SK-N-SH (cell line): ENCODE measurements at regions not wholly inside any gene's neighbourhood (a gene's known extent, or its start where the extent isn't known, plus 50 kb on each side); places are given as distances from the start of the nearest gene placed in this dataset.

Experiments
- CTCF ChIA-PET: fragments of 300-600, 350-600 bp; formaldehyde crosslinking; extraction: SDS; loops from one replicate; lab custom pipeline; 2021; lab: Yijun Ruan, JAX
- POLR2A ChIA-PET: fragments of 350-600 bp; sonication (Branson Sonifier 250); formaldehyde crosslinking; extraction: SDS; loops from one replicate; lab custom pipeline; 2020; ENCODE audit warnings: antibody characterized with exemption, inconsistent platforms; lab: Yijun Ruan, JAX
- DNase-seq: peaks from one replicate; pipeline ENCODE4 v3.0.0; 2012
- H2AFZ ChIP-seq: fragments of 200-600 bp; sonication (generic); 2 replicates; pipeline ENCODE4 v1.8.1; 2016; ENCODE audit warnings: antibody characterized with exemption, mild to moderate bottlenecking, low read depth
- H3F3A ChIP-seq: fragments of 200-600 bp; sonication (generic); replicated peaks from 2 replicates; pipeline ENCODE3; 2016; ENCODE audit warnings: antibody characterized with exemption, mild to moderate bottlenecking; ENCODE audit not compliant: insufficient read depth
- H3K27ac ChIP-seq, 2 experiments: fragments of 200-500 bp in 1 of 2; fragments of 200-600 bp in 1 of 2; sonication (Bioruptor generic) in 1 of 2; sonication (generic), shearing (Covaris generic) in 1 of 2; 2 replicates each; pipeline versions ENCODE4 v1.5.1 to v1.6.1; 2014 to 2016; ENCODE audit warnings: low read depth in 2 of 2, inconsistent platforms in 1 of 2, low read length in 1 of 2, mild to moderate bottlenecking in 1 of 2, mixed read lengths in 1 of 2
- H3K27me3 ChIP-seq: fragments of 200-600 bp; sonication (generic), shearing (Covaris generic); 2 replicates; pipeline ENCODE4 v1.6.1; 2016; ENCODE audit warnings: mixed run types; ENCODE audit not compliant: insufficient read depth
- H3K36me3 ChIP-seq, 2 experiments: fragments of 200-500 bp in 1 of 2; fragments of 200-600 bp in 1 of 2; sonication (Bioruptor generic) in 1 of 2; sonication (generic) in 1 of 2; replicated peaks in 1 of 2; 2 replicates each; pipeline versions ENCODE3 to v1.5.1; 2014 to 2016; ENCODE audit warnings: low read length in 1 of 2, mild to moderate bottlenecking in 1 of 2; ENCODE audit not compliant: insufficient read depth in 2 of 2, control insufficient read depth in 1 of 2
- H3K4me1 ChIP-seq, 2 experiments: fragments of 200-500 bp in 1 of 2; fragments of 200-600 bp in 1 of 2; sonication (Bioruptor generic) in 1 of 2; sonication (generic), shearing (Covaris generic) in 1 of 2; 2 replicates each; pipeline versions ENCODE4 v1.5.1 to v1.6.1; 2014 to 2016; ENCODE audit warnings: low read depth in 1 of 2, low read length in 1 of 2, mixed run types in 1 of 2; ENCODE audit not compliant: insufficient read depth in 2 of 2, control insufficient read depth in 1 of 2
- H3K4me2 ChIP-seq: fragments of 200-600 bp; sonication (generic), shearing (Covaris generic); 2 replicates; pipeline ENCODE4 v1.6.1; 2017; ENCODE audit warnings: mixed run types
- H3K4me3 ChIP-seq, 2 experiments: fragments of 200-500 bp in 1 of 2; fragments of 200-600 bp in 1 of 2; sonication (Bioruptor generic) in 1 of 2; sonication (generic), shearing (Covaris generic) in 1 of 2; 2 replicates each; pipeline versions ENCODE4 v1.5.1 to v1.8.1; 2014 to 2016; ENCODE audit warnings: low read depth in 2 of 2, inconsistent platforms in 1 of 2, low read length in 1 of 2, mild to moderate bottlenecking in 1 of 2, mixed read lengths in 1 of 2, moderate library complexity in 1 of 2
- H3K79me2 ChIP-seq: fragments of 200-600 bp; sonication (generic); 2 replicates; pipeline ENCODE4 v1.8.1; 2017; ENCODE audit warnings: mild to moderate bottlenecking; ENCODE audit not compliant: insufficient read depth
- H3K9ac ChIP-seq: fragments of 200-600 bp; sonication (generic); 2 replicates; pipeline ENCODE4 v1.6.1; 2017; ENCODE audit warnings: mixed run types
- H3K9me2 ChIP-seq: fragments of 200-600 bp; sonication (generic); 2 replicates; pipeline ENCODE4 v1.6.1; 2017; ENCODE audit warnings: mixed run types
- H3K9me3 ChIP-seq: fragments of 200-600 bp; sonication (generic); 2 replicates; pipeline ENCODE4 v1.6.1; 2017; ENCODE audit warnings: mixed run types, mild to moderate bottlenecking, moderate library complexity
- H4K20me1 ChIP-seq: fragments of 200-600 bp; sonication (generic); 2 replicates; pipeline ENCODE4 v1.6.1; 2017; ENCODE audit warnings: mild to moderate bottlenecking, mixed run types; ENCODE audit not compliant: insufficient read depth
- CHD2 ChIP-seq: fragments of 150-350 bp; IDR thresholded peaks from 2 replicates; pipeline ENCODE4 v1.6.1; 2018; ENCODE audit warnings: low read length; ENCODE audit not compliant: partially characterized antibody
- CTCF ChIP-seq: fragments of 200-600 bp; sonication (generic); IDR thresholded peaks from 2 replicates; pipeline ENCODE4 v1.6.1; 2017; ENCODE audit warnings: antibody characterized with exemption, mild to moderate bottlenecking, moderate library complexity
- FOXJ3 ChIP-seq: sonication (generic); formaldehyde crosslinking; IDR thresholded peaks from 2 replicates; pipeline ENCODE4 v1.5.1; 2020; ENCODE audit warnings: mild to moderate bottlenecking, missing genetic modification reagents
- FOXM1 ChIP-seq: IDR thresholded peaks from 2 replicates; pipeline ENCODE4 v1.4.0; 2012; ENCODE audit warnings: low read depth, mild to moderate bottlenecking
- GABPA ChIP-seq: IDR thresholded peaks from 2 replicates; pipeline ENCODE4 v1.4.0; 2012; ENCODE audit warnings: low read depth, mild to moderate bottlenecking
- GATA2 ChIP-seq: sonication (generic); formaldehyde crosslinking; IDR thresholded peaks from 2 replicates; pipeline ENCODE4 v1.5.0; 2020; ENCODE audit warnings: mild to moderate bottlenecking, missing genetic modification reagents
- JUND ChIP-seq: IDR thresholded peaks from 2 replicates; pipeline ENCODE4 v1.4.0; 2012
- MAX ChIP-seq: IDR thresholded peaks from 2 replicates; pipeline ENCODE4 v1.4.0; 2012; ENCODE audit warnings: low read depth
- MXI1 ChIP-seq: IDR thresholded peaks from 2 replicates; pipeline ENCODE4 v1.6.1; 2012; ENCODE audit warnings: mild to moderate bottlenecking, low read depth, low read length, improper control_type of control experiment
- PBX3 ChIP-seq: IDR thresholded peaks from 2 replicates; pipeline ENCODE4; 2012
- POLR2AphosphoS5 ChIP-seq: IDR thresholded peaks from 2 replicates; pipeline ENCODE4 v1.6.1; 2012; ENCODE audit warnings: low read depth, low read length
- RAD21 ChIP-seq: IDR thresholded peaks from 2 replicates; pipeline ENCODE4 v1.6.1; 2012; ENCODE audit warnings: mild to moderate bottlenecking, low read length
- RXRA ChIP-seq: IDR thresholded peaks from 2 replicates; pipeline ENCODE4 v1.4.0; 2012; ENCODE audit warnings: low read depth, mild to moderate bottlenecking, borderline replicate concordance
- SIN3A ChIP-seq: IDR thresholded peaks from 2 replicates; pipeline ENCODE4 v1.6.1; 2012; ENCODE audit warnings: low read depth, mild to moderate bottlenecking, low read length, moderate library complexity, borderline replicate concordance
- TCF12 ChIP-seq: IDR thresholded peaks from 2 replicates; pipeline ENCODE4 v1.4.0; 2012
- TEAD4 ChIP-seq: IDR thresholded peaks from 2 replicates; pipeline ENCODE4 v1.4.0; 2012; ENCODE audit warnings: mild to moderate bottlenecking, borderline replicate concordance; ENCODE audit not compliant: insufficient read depth
- WGBS: methylation state at CpG from one replicate; pipeline ENCODE4 v1.1.6; 2017; ENCODE audit warnings: low lambda C conversion rate; 5-methylcytosine and 5-hydroxymethylcytosine counted together

- no peaks in the 10 kb centered on the region for H3K36me3 ChIP-seq
- H3F3A ChIP-seq, result peaks cover under 1% of the 10 kb centered on the region
- H4K20me1 ChIP-seq, result no peaks in the 10 kb centered on the region
- WGBS, result 78% methylated on average over 2 of the region's 2 CpGs
- TF ChIP-seq TCF12 (no peak), MAX (no peak), PBX3 (no peak), CHD2 (no peak), POLR2AphosphoS5 (no peak), FOXJ3 (CRISPR knock-in tag) (no peak), GATA2 (CRISPR knock-in tag) (no peak), MXI1 (no peak), JUND (no peak), RAD21 (no peak)
- TF ChIP-seq, all 33 proteins: peak for 0
- H3K9me2 ChIP-seq, result no peaks in the 10 kb centered on the region
- H3K79me2 ChIP-seq, result no peaks in the 10 kb centered on the region
- H2AFZ ChIP-seq, result no peak overlapping the region
- no peak for DNase-seq
- no peaks in the 10 kb centered on the region for H3K27me3 ChIP-seq
- POLR2A ChIA-PET, result no interaction called here
- no peak overlapping the region for H3K4me2 ChIP-seq
- CTCF ChIA-PET, result no interaction called here
- H3K27ac ChIP-seq, result no peak overlapping the region
- H3K4me1 ChIP-seq, result peaks cover 0 to 3% of the 10 kb centered on the region in 2 experiments; a peak in 2 of 4 replicates
- H3K9me3 ChIP-seq, result no peaks in the 10 kb centered on the region
- H3K4me3 ChIP-seq, result no peak overlapping the region
- H3K9ac ChIP-seq, result no peak overlapping the region
Measured at GRCh38 chr18:68449292-68449691, 265.6 kb downstream of the TMX3 start.

GRCh38 chr18:68448736-68449135 is 266.2 kb downstream of the TMX3 start:
- TF ChIP-seq SIN3A (no peak), TEAD4 (no peak), CTCF (no peak), FOXM1 (no peak), TCF12 (no peak; the same call in 1 of the 2 replicates), JUND (peak; percentile 7; the same call in 1 of the 2 replicates), FOXJ3 (CRISPR knock-in tag) (no peak), RXRA (no peak), GABPA (no peak), PBX3 (peak; percentile 9; the same call in 1 of the 2 replicates), MAX (no peak)
- H2AFZ ChIP-seq, result no peak overlapping the region
- ChIA-PET CTCF (no interaction called here), POLR2A (no interaction called here)
- no peaks in the 10 kb centered on the region for H3K27me3 ChIP-seq
- H4K20me1 ChIP-seq, result no peaks in the 10 kb centered on the region
- H3K4me3 ChIP-seq, result no peak overlapping the region
- no peaks in the 10 kb centered on the region for H3K79me2 ChIP-seq
- no peak overlapping the region for H3K9ac ChIP-seq
- H3K9me2 ChIP-seq, result no peaks in the 10 kb centered on the region
- WGBS, result 62% methylated on average over 1 of the region's 1 CpG
- H3K27ac ChIP-seq, result no peak overlapping the region
- H3K4me1 ChIP-seq, result peaks cover 0 to 3% of the 10 kb centered on the region in 2 experiments; a peak in 2 of 4 replicates
- no peaks in the 10 kb centered on the region for H3F3A ChIP-seq
- DNase-seq, result no peak
- no peak overlapping the region for H3K4me2 ChIP-seq
- no peaks in the 10 kb centered on the region for H3K36me3 ChIP-seq
- H3K9me3 ChIP-seq, result no peaks in the 10 kb centered on the region
